ENCODE measurements at regions not wholly inside any gene's neighbourhood (a gene's known extent, or its start where the extent isn't known, plus 50 kb on each side); places are given as distances from the start of the nearest gene placed in this dataset.
"Not testable (repeated sequence)": the region's sequence is repeated elsewhere in the genome, so short reads cannot be mapped to it uniquely, and the experiment has no call there.

- DNase-seq, result no peak
- no peak overlapping the region for H3K4me3 Mint-ChIP-seq
- H3K27ac Mint-ChIP-seq, result no peak overlapping the region
- peaks cover 53% of the 10 kb centered on the region for H3K9me3 Mint-ChIP-seq
- no peaks in the 10 kb centered on the region for H3K27me3 Mint-ChIP-seq (ENCODE audit: insufficient read depth)
- H3K36me3 Mint-ChIP-seq (ENCODE audit: low read depth), result no peaks in the 10 kb centered on the region
- TF ChIP-seq CTCF (IDR thresholded peaks at IDR 0.05), result no peak
- H3K4me1 Mint-ChIP-seq (ENCODE audit: low read depth), result no peaks in the 10 kb centered on the region
Measured at GRCh38 chr14:25303934-25304333, 254.0 kb upstream of the STXBP6 start.

DNA sequence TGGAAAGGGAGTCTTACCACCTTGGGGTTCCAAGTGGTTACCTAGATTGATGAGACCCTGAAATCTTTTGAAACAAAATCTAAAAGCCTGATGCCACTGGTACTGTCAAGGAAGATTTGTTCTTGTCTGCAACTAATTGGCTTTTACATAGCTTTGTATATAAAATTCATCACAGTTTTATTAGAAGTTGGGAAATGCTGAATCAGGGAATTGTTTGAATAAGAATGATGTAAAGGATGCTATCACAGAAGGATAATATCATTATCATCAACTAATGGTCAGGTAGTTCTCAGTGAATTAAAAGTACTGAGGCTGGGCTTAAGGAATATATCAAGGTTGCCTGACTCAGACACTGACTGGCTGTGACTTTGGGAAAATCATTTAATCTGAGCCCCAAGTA is 248.3 kb upstream of the STXBP6 start:
- Mint-ChIP-seq H3K27me3 (ENCODE audit: insufficient read depth) (no peaks in the 10 kb centered on the region), H3K4me3 (no peak overlapping the region)

DNA sequence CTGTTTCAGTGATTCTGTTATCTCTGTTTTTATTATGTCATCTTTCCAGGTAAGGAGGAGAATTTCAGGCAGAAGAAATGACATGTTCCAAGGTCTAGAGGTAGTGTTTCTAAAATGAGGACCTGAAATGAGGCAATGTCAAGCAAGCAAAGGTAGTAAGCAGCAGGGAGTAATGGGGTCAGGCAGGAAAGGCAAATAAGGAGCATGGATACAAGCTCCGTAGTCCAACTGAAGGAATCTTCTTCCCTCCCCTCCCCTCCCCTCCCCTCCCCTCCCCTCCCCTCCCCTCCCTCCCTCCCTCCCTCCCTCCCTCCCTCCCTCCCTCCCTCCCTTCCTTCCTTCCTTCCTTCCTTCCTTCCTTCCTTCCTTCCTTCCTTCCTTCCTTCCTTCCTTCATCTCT is 240.2 kb upstream of the STXBP6 start:
- not testable (repeated sequence) for H3K27me3 Mint-ChIP-seq (ENCODE audit: insufficient read depth); H3K4me3 Mint-ChIP-seq; H3K36me3 Mint-ChIP-seq (ENCODE audit: low read depth); DNase-seq; H3K27ac Mint-ChIP-seq; H3K4me1 Mint-ChIP-seq (ENCODE audit: low read depth)
- H3K9me3 Mint-ChIP-seq, result peaks cover 34% of the 10 kb centered on the region

More for the DNA sequence above, 248.3 kb upstream of the STXBP6 start:
- no peak overlapping the region for H3K27ac Mint-ChIP-seq
- no peak for TF ChIP-seq CTCF (IDR thresholded peaks at IDR 0.05)
- peaks cover 34% of the 10 kb centered on the region for H3K9me3 Mint-ChIP-seq
- no peak for DNase-seq
- H3K4me1 Mint-ChIP-seq (ENCODE audit: low read depth), result no peaks in the 10 kb centered on the region
- H3K36me3 Mint-ChIP-seq (ENCODE audit: low read depth), result no peaks in the 10 kb centered on the region

DNA sequence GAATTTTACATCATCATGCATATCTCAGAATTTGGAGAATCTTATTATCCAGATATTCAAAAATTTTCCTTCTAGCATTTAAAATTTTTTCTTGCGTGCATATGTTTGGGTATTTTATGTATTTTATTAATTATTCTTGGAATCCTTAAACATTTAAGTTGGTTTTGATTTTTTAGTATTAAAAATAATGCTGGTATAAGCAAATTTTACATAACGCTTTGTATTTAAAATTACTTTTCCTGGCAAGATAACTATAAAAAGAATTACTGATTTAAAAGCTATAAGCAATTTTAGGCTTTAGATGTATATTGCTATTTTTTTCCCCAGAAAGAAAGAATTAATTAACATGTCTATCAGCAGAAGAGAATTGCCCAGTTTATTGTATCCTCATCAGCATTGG is 224.6 kb upstream of the STXBP6 start:
- Mint-ChIP-seq H3K4me1 (ENCODE audit: low read depth) (no peaks in the 10 kb centered on the region), H3K27me3 (ENCODE audit: insufficient read depth) (no peaks in the 10 kb centered on the region), H3K27ac (no peak overlapping the region), H3K9me3 (peaks cover 38% of the 10 kb centered on the region), H3K36me3 (ENCODE audit: low read depth) (peaks cover 8% of the 10 kb centered on the region), H3K4me3 (no peak overlapping the region)
- DNase-seq, result no peak
- TF ChIP-seq CTCF (IDR thresholded peaks at IDR 0.05), result no peak

DNA sequence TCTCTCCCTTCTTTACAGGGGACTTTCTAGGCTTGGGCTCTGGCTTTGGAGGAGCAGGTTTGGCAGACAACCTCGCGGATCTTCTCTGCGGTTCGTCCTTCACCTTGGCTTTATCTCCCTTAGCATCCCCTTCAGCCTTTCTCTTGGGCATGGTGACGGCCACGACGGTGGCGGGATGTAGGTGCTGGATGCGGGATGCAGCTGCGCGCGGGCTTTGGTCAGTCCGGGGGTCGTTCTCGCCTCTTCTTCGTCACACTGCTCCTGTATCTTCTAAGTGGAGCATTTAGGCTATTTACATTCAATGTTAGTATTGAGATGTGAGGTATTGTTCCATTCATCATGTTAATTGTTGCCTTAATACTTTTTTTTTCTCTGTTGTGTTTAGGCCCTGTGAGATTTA is 217.2 kb upstream of the STXBP6 start:
- Mint-ChIP-seq H3K4me1 (ENCODE audit: low read depth) (no peaks in the 10 kb centered on the region), H3K36me3 (ENCODE audit: low read depth) (peaks cover 17% of the 10 kb centered on the region), H3K27me3 (ENCODE audit: insufficient read depth) (no peaks in the 10 kb centered on the region; the same call in 1 of the 2 replicates), H3K4me3 (no peak overlapping the region), H3K27ac (no peak overlapping the region), H3K9me3 (peaks cover 69% of the 10 kb centered on the region)
- no peak for DNase-seq
- no peak for TF ChIP-seq CTCF (IDR thresholded peaks at IDR 0.05)

DNA sequence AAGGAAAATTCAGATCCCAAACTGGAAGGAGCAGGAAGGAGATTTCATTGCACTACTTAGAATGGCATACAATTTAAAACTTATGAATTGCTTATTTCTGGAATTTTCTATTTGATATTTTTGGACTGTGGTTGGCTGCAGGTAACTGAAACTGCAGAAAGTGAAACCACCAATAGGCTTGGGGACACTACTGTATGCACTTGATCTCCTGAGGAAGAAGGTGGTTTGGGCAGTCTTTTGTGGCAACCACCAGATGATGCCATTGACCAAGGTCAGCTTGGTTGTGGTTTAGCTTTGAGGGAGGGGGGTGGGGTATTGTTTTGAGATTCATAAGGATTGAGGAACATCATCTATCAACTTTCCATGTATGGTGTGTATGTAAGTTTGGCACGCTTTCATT is 209.5 kb upstream of the STXBP6 start:
- Mint-ChIP-seq H3K27me3 (ENCODE audit: insufficient read depth) (no peaks in the 10 kb centered on the region; the same call in 1 of the 2 replicates), H3K4me3 (no peak overlapping the region), H3K9me3 (peaks cover 52% of the 10 kb centered on the region), H3K36me3 (ENCODE audit: low read depth) (no peaks in the 10 kb centered on the region), H3K4me1 (ENCODE audit: low read depth) (no peaks in the 10 kb centered on the region), H3K27ac (no peak overlapping the region)
- TF ChIP-seq CTCF (IDR thresholded peaks at IDR 0.05), result no peak
- no peak for DNase-seq

Data from HFFc6 (cell line).